ENCODE measurements at regions not wholly inside any gene's neighbourhood (a gene's known extent, or its start where the extent isn't known, plus 50 kb on each side); places are given as distances from the start of the nearest gene placed in this dataset.
"Not testable (repeated sequence)": the region's sequence is repeated elsewhere in the genome, so short reads cannot be mapped to it uniquely, and the experiment has no call there.

GRCh38 chr3:159664653-159665052 lies 324.0 kb upstream of the IL12A start:
- FAIRE-seq (no peak), DNase-seq (ENCODE audit: insufficient read length, low spot score) (no peak)
- no peak for TF ChIP-seq SPI1 (IDR thresholded peaks at IDR 0.05; ENCODE audit: low read depth, low read length)
- TF ChIP-seq TAF1 (IDR thresholded peaks at IDR 0.05; ENCODE audit: low read depth, low read length) = no peak

DNA sequence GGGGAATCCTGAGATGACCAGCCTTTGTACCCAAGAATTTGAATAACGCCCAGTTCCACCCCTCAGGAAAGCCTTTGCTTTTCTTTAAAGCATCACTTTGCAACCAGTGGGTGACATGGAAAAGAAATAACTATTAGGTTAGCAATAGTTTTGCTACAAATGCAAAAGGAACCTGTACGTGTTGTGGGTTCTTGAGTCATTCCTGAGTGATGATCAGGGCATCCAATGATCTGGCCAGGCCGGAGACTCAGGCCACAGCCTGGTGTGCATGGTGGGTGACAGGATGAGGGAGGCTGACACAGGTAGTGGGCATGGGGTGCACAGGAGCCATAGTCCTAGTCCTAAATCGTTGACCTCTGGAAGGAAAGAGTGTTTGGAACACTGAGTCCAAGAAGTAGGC lies 321.4 kb upstream of the IL12A start:
- FAIRE-seq (no peak), DNase-seq (ENCODE audit: insufficient read length, low spot score) (no peak)
- TF ChIP-seq TAF1 (IDR thresholded peaks at IDR 0.05; ENCODE audit: low read depth, low read length) = no peak
- no peak for TF ChIP-seq PAX5 (IDR thresholded peaks at IDR 0.05; ENCODE audit: insufficient read depth, low read length, severe bottlenecking)
- TF ChIP-seq POLR2A (IDR thresholded peaks at IDR 0.05; ENCODE audit: low read depth, low read length) = no peak
- TF ChIP-seq POLR2AphosphoS5 (IDR thresholded peaks at IDR 0.05; ENCODE audit: low read depth, low read length) = no peak
- no peak for TF ChIP-seq POU2F2 (IDR thresholded peaks at IDR 0.05; ENCODE audit: low read depth, low read length)
- no peak for TF ChIP-seq SPI1 (IDR thresholded peaks at IDR 0.05; ENCODE audit: low read depth, low read length)

DNA sequence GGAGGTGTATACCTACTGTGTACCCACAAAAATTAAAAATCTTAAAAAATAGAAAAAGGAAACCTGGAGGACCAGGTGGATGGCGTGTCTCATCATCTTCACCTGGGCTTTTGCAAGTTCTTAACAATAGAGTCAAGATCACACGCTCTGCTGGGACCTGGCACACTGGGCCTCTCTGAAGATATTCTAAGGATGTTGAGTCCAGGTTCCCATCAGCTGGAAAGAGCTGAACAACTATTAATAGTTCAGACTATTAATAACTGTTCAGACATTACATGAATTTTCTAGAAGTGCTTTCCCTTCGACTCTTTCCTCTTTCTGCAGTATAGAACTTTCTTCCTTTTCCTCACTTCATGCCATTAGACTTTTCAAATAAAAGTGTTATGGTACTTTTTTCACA lies 320.2 kb upstream of the IL12A start:
- no peak for DNase-seq (ENCODE audit: insufficient read length, low spot score)
- no peak for FAIRE-seq
- TF ChIP-seq TAF1 (IDR thresholded peaks at IDR 0.05; ENCODE audit: low read depth, low read length) (no peak), POU2F2 (IDR thresholded peaks at IDR 0.05; ENCODE audit: low read depth, low read length) (no peak), POLR2A (IDR thresholded peaks at IDR 0.05; ENCODE audit: low read depth, low read length) (no peak), POLR2AphosphoS5 (IDR thresholded peaks at IDR 0.05; ENCODE audit: low read depth, low read length) (no peak), SPI1 (IDR thresholded peaks at IDR 0.05; ENCODE audit: low read depth, low read length) (no peak), PAX5 (IDR thresholded peaks at IDR 0.05; ENCODE audit: insufficient read depth, low read length, severe bottlenecking) (no peak)

DNA sequence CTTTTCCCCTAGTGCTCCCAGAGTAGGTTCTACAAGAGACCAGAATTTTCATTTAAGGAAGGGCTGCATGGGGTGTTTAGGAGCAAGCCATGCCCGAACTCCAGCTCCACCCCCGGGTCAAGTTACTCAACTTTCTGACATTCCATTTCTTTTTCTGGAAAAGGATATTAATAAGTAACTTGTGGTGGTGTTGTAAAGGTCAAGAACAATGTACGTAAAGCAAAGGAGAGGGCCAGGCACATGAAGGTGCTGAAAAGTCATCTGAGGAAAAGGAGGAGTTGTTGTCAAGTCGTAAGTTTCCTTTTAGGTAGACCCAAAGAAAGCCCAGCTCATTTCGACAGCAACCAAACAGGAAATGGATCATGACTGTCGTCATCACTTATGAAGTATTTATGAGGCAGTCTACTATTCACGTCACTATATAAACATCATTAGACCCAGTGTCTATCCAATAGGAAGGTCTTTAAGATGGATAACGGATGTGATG lies 319.6 kb upstream of the IL12A start:
- DNase-seq (ENCODE audit: insufficient read length, low spot score) (no peak), FAIRE-seq (no peak)
- TF ChIP-seq POLR2A (IDR thresholded peaks at IDR 0.05; ENCODE audit: low read depth, low read length) = no peak
- no peak for TF ChIP-seq SPI1 (IDR thresholded peaks at IDR 0.05; ENCODE audit: low read depth, low read length)
- no peak for TF ChIP-seq POU2F2 (IDR thresholded peaks at IDR 0.05; ENCODE audit: low read depth, low read length)

- no peak for TF ChIP-seq TAF1 (IDR thresholded peaks at IDR 0.05; ENCODE audit: low read depth, low read length)
- TF ChIP-seq POU2F2 (IDR thresholded peaks at IDR 0.05; ENCODE audit: low read depth, low read length) = no peak
- TF ChIP-seq PAX5 (IDR thresholded peaks at IDR 0.05; ENCODE audit: insufficient read depth, low read length, severe bottlenecking) = no peak
- no peak for TF ChIP-seq POLR2A (IDR thresholded peaks at IDR 0.05; ENCODE audit: low read depth, low read length)
- TF ChIP-seq SPI1 (IDR thresholded peaks at IDR 0.05; ENCODE audit: low read depth, low read length) = no peak
- no peak for TF ChIP-seq POLR2AphosphoS5 (IDR thresholded peaks at IDR 0.05; ENCODE audit: low read depth, low read length)
- no peak for DNase-seq (ENCODE audit: insufficient read length, low spot score)
- no peak for FAIRE-seq
Observed at GRCh38 chr3:159669766-159670165, 318.9 kb upstream of the IL12A start.

- TF ChIP-seq POLR2A (IDR thresholded peaks at IDR 0.05; ENCODE audit: low read depth, low read length) = no peak
- TF ChIP-seq POLR2AphosphoS5 (IDR thresholded peaks at IDR 0.05; ENCODE audit: low read depth, low read length) = no peak
- no peak for TF ChIP-seq PAX5 (IDR thresholded peaks at IDR 0.05; ENCODE audit: insufficient read depth, low read length, severe bottlenecking)
- no peak for TF ChIP-seq TAF1 (IDR thresholded peaks at IDR 0.05; ENCODE audit: low read depth, low read length)
- TF ChIP-seq SPI1 (IDR thresholded peaks at IDR 0.05; ENCODE audit: low read depth, low read length) = no peak
- no peak for TF ChIP-seq POU2F2 (IDR thresholded peaks at IDR 0.05; ENCODE audit: low read depth, low read length)
- no peak for FAIRE-seq
- no peak for DNase-seq (ENCODE audit: insufficient read length, low spot score)
Observed at GRCh38 chr3:159672728-159673688, 315.6 kb upstream of the IL12A start.

GRCh38 chr3:159674583-159674982 lies 314.1 kb upstream of the IL12A start:
- FAIRE-seq = no peak
- no peak for DNase-seq (ENCODE audit: insufficient read length, low spot score)
- TF ChIP-seq POU2F2 (IDR thresholded peaks at IDR 0.05; ENCODE audit: low read depth, low read length) (no peak), POLR2AphosphoS5 (IDR thresholded peaks at IDR 0.05; ENCODE audit: low read depth, low read length) (no peak), POLR2A (IDR thresholded peaks at IDR 0.05; ENCODE audit: low read depth, low read length) (no peak), TAF1 (IDR thresholded peaks at IDR 0.05; ENCODE audit: low read depth, low read length) (no peak), PAX5 (IDR thresholded peaks at IDR 0.05; ENCODE audit: insufficient read depth, low read length, severe bottlenecking) (no peak), SPI1 (IDR thresholded peaks at IDR 0.05; ENCODE audit: low read depth, low read length) (no peak)

DNA sequence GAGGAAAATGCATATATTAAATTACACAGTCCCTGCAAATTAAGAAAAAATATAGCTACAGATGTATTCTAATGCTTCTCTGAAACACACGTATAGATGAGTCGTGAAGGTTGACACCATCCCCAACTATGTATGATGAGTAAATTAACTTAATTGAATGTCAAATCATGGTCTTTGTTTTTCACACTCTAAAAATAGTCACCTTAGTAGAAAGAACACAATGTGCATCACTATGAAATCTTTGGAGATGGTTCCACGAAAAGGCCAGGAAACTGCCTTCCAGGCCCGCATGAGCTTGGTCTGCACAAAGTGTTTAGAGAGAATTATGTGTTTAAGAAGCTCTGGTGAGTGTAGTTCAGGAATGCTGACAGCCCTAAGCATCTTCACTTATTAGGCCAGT lies 313.4 kb upstream of the IL12A start:
- TF ChIP-seq POLR2A (IDR thresholded peaks at IDR 0.05; ENCODE audit: low read depth, low read length) (no peak), SPI1 (IDR thresholded peaks at IDR 0.05; ENCODE audit: low read depth, low read length) (no peak), POU2F2 (IDR thresholded peaks at IDR 0.05; ENCODE audit: low read depth, low read length) (no peak), POLR2AphosphoS5 (IDR thresholded peaks at IDR 0.05; ENCODE audit: low read depth, low read length) (no peak), PAX5 (IDR thresholded peaks at IDR 0.05; ENCODE audit: insufficient read depth, low read length, severe bottlenecking) (no peak), TAF1 (IDR thresholded peaks at IDR 0.05; ENCODE audit: low read depth, low read length) (no peak)
- FAIRE-seq (no peak), DNase-seq (ENCODE audit: insufficient read length, low spot score) (no peak)

DNA sequence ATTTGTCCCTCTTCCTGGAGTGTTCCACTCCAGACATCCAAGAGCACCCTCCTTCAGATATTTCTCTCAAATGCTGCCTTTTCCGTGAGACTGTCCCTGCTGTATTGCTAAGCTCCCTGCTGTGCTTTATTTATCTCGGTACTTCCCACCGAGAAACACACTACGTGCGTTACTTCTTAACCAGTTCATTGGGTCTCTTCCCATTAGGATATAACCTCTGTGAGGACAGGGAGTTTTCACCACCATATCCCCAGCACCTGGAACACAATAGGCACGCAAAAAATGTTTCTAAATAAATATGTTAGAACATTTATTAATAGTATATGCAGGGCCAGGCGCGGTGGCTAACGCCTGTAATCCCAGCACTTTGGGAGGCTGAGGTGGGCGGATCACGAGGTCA lies 308.7 kb upstream of the IL12A start:
- FAIRE-seq (no peak), DNase-seq (ENCODE audit: insufficient read length, low spot score) (no peak)
- TF ChIP-seq SPI1 (IDR thresholded peaks at IDR 0.05; ENCODE audit: low read depth, low read length) (no peak), POLR2A (IDR thresholded peaks at IDR 0.05; ENCODE audit: low read depth, low read length) (no peak)

GRCh38 chr3:159681717-159682116 lies 306.9 kb upstream of the IL12A start:
- not testable (repeated sequence) for DNase-seq (ENCODE audit: insufficient read length, low spot score); FAIRE-seq
